Tibial nerve (tissue), 4 donors: ENCODE measurements at regions not wholly inside any gene's neighbourhood (a gene's known extent, or its start where the extent isn't known, plus 50 kb on each side); places are given as distances from the start of the nearest gene placed in this dataset.

Experiments
- CTCF ChIP-seq, 5 experiments: fragments of 200-600 bp in 3 of 5; fragments of 450-650 bp in 2 of 5; sonication (generic) in 3 of 5; IDR thresholded peaks; one replicate each; pipeline ENCODE4 v1.5.1; 2016 to 2019; ENCODE audit warnings: antibody characterized with exemption in 5 of 5, mild to moderate bottlenecking in 3 of 5, moderate library complexity in 2 of 5
- EP300 ChIP-seq, 2 donors: sonication (generic); formaldehyde crosslinking; IDR thresholded peaks; one replicate each; pipeline ENCODE4 v1.6.1; 2017; ENCODE audit warnings: antibody characterized with exemption in 2 of 2, mild to moderate bottlenecking in 1 of 2
- POLR2A ChIP-seq, 2 donors: fragments of 450-650 bp; IDR thresholded peaks; one replicate each; pipeline ENCODE4 v1.6.1; 2017; ENCODE audit warnings: antibody characterized with exemption in 2 of 2, mild to moderate bottlenecking in 2 of 2, moderate library complexity in 2 of 2

- no peak for TF ChIP-seq CTCF (IDR thresholded peaks at IDR 0.05)
- no peak for TF ChIP-seq POLR2A (IDR thresholded peaks at IDR 0.05)
- no peak for TF ChIP-seq EP300 (IDR thresholded peaks at IDR 0.05)
Measured at GRCh38 chr5:124220418-124220817, 526.0 kb downstream of the ZNF608 start.
